Choroid plexus epithelial cell (primary cell): ENCODE measurements at regions not wholly inside any gene's neighbourhood (a gene's known extent, or its start where the extent isn't known, plus 50 kb on each side); places are given as distances from the start of the nearest gene placed in this dataset.
A peak's percentile ranks its signal among the peaks of the same experiment; 100 is the strongest.

ENCODE experiments used
- DNase-seq: peaks from one replicate; pipeline ENCODE4 v3.0.0-alpha.2; 2010; ENCODE audit warnings: low read depth
- H3K4me3 ChIP-seq: 2 replicates; pipeline ENCODE4 v1.5.1; 2011; ENCODE audit warnings: low read depth, mild to moderate bottlenecking, control low read depth, low read length, moderate library complexity
- CTCF ChIP-seq: conservative IDR thresholded peaks from 2 replicates; pipeline ENCODE4 v1.5.1; 2011; ENCODE audit warnings: low read depth, mild to moderate bottlenecking, control low read depth, inconsistent platforms, low read length, moderate library complexity

- H3K4me3 ChIP-seq, result no peak overlapping the region
- no peak for DNase-seq
- TF ChIP-seq CTCF, result no peak
Measured at GRCh38 chrX:122168241-122168640, 1015.8 kb upstream of the GRIA3 start.

GRCh38 chrX:122184791-122185190 is 999.3 kb upstream of the GRIA3 start:
- no peak for DNase-seq
- no peak overlapping the region for H3K4me3 ChIP-seq
- no peak for TF ChIP-seq CTCF

- no peak for DNase-seq
- no peak for TF ChIP-seq CTCF
- H3K4me3 ChIP-seq, result no peak overlapping the region
Measured at GRCh38 chrX:122187069-122187713, 996.9 kb upstream of the GRIA3 start.

- no peak for TF ChIP-seq CTCF
- H3K4me3 ChIP-seq, result no peak overlapping the region
- peak; percentile 1 for DNase-seq
Measured at GRCh38 chrX:122188751-122189150, 995.3 kb upstream of the GRIA3 start.

GRCh38 chrX:122196343-122196742 is 987.7 kb upstream of the GRIA3 start:
- DNase-seq, result no peak
- TF ChIP-seq CTCF, result no peak
- H3K4me3 ChIP-seq, result no peak overlapping the region

GRCh38 chrX:122203399-122203798 is 980.7 kb upstream of the GRIA3 start:
- no peak overlapping the region for H3K4me3 ChIP-seq
- TF ChIP-seq CTCF, result no peak
- DNase-seq, result no peak

GRCh38 chrX:122218666-122219065 is 965.4 kb upstream of the GRIA3 start:
- TF ChIP-seq CTCF, result no peak
- H3K4me3 ChIP-seq, result no peak overlapping the region
- no peak for DNase-seq
